Type B pancreatic cell (in vitro differentiated cells): ENCODE measurements at regions not wholly inside any gene's neighbourhood (a gene's known extent, or its start where the extent isn't known, plus 50 kb on each side); places are given as distances from the start of the nearest gene placed in this dataset.

Experiments used
- DNase-seq: peaks from one replicate; pipeline ENCODE4 v3.0.0; 2021; ENCODE audit warnings: mixed read lengths; ENCODE audit not compliant: unreplicated experiment; ENCODE audit errors: extremely low spot score
- H3K27ac Mint-ChIP-seq: 2 replicates; pipeline ENCODE4 v1.8.0; 2021; ENCODE audit warnings: mild to moderate bottlenecking, mixed read lengths
- H3K27me3 Mint-ChIP-seq: 2 replicates; pipeline ENCODE4 v1.8.0; 2021; ENCODE audit warnings: mixed read lengths
- H3K36me3 Mint-ChIP-seq: 2 replicates; pipeline ENCODE4 v1.8.0; 2021; ENCODE audit warnings: mixed read lengths
- H3K4me1 Mint-ChIP-seq: one replicate; pipeline ENCODE4 v1.8.0; 2021; ENCODE audit warnings: mixed read lengths; ENCODE audit not compliant: unreplicated experiment
- H3K4me3 Mint-ChIP-seq: 2 replicates; pipeline ENCODE4 v1.8.0; 2021; ENCODE audit warnings: mild to moderate bottlenecking, mixed read lengths
- H3K9me3 Mint-ChIP-seq: 2 replicates; pipeline ENCODE4 v1.8.0; 2021; ENCODE audit warnings: mixed read lengths
- CTCF ChIP-seq: fragments of 200-600 bp; sonication (generic); conservative IDR thresholded peaks from 2 replicates; pipeline ENCODE4 v1.5.0; 2021; ENCODE audit warnings: antibody characterized with exemption, mild to moderate bottlenecking

GRCh38 chr1:217009376-217009775 lies 286.1 kb upstream of the ESRRG start:
- Mint-ChIP-seq H3K27ac (no peak overlapping the region), H3K27me3 (no peaks in the 10 kb centered on the region), H3K9me3 (no peaks in the 10 kb centered on the region), H3K4me3 (no peak overlapping the region), H3K4me1 (no peaks in the 10 kb centered on the region), H3K36me3 (no peaks in the 10 kb centered on the region)
- no peak for DNase-seq
- TF ChIP-seq CTCF, result no peak

GRCh38 chr1:217004776-217005436 lies 281.7 kb upstream of the ESRRG start:
- no peak for DNase-seq
- H3K9me3 Mint-ChIP-seq, result no peaks in the 10 kb centered on the region
- no peak overlapping the region for H3K4me3 Mint-ChIP-seq
- peaks cover 5% of the 10 kb centered on the region for H3K27me3 Mint-ChIP-seq
- H3K4me1 Mint-ChIP-seq, result no peaks in the 10 kb centered on the region
- no peak overlapping the region for H3K27ac Mint-ChIP-seq
- no peaks in the 10 kb centered on the region for H3K36me3 Mint-ChIP-seq
- no peak for TF ChIP-seq CTCF

- no peak for DNase-seq
- Mint-ChIP-seq H3K27ac (no peak overlapping the region), H3K9me3 (no peaks in the 10 kb centered on the region), H3K27me3 (peaks cover 5% of the 10 kb centered on the region), H3K4me3 (no peak overlapping the region), H3K36me3 (no peaks in the 10 kb centered on the region), H3K4me1 (no peaks in the 10 kb centered on the region)
- TF ChIP-seq CTCF, result no peak
Measured at GRCh38 chr1:217003355-217003754, 280.1 kb upstream of the ESRRG start.

GRCh38 chr1:216997831-216998230 lies 274.6 kb upstream of the ESRRG start:
- no peaks in the 10 kb centered on the region for H3K9me3 Mint-ChIP-seq
- no peaks in the 10 kb centered on the region for H3K36me3 Mint-ChIP-seq
- H3K27ac Mint-ChIP-seq, result no peak overlapping the region
- H3K27me3 Mint-ChIP-seq, result peaks cover 5% of the 10 kb centered on the region
- no peak for DNase-seq
- peaks cover 5% of the 10 kb centered on the region for H3K4me1 Mint-ChIP-seq
- no peak overlapping the region for H3K4me3 Mint-ChIP-seq
- TF ChIP-seq CTCF, result no peak

- H3K4me1 Mint-ChIP-seq, result peaks cover 5% of the 10 kb centered on the region
- no peaks in the 10 kb centered on the region for H3K9me3 Mint-ChIP-seq
- no peak for DNase-seq
- H3K27me3 Mint-ChIP-seq, result peaks cover 8% of the 10 kb centered on the region
- no peak overlapping the region for H3K27ac Mint-ChIP-seq
- no peak overlapping the region for H3K4me3 Mint-ChIP-seq
- no peak for TF ChIP-seq CTCF
- no peaks in the 10 kb centered on the region for H3K36me3 Mint-ChIP-seq
Measured at GRCh38 chr1:216997069-216997468, 273.8 kb upstream of the ESRRG start.

- Mint-ChIP-seq H3K4me1 (no peaks in the 10 kb centered on the region), H3K27me3 (peaks cover 7% of the 10 kb centered on the region), H3K36me3 (no peaks in the 10 kb centered on the region), H3K9me3 (no peaks in the 10 kb centered on the region), H3K4me3 (no peak overlapping the region), H3K27ac (no peak overlapping the region)
- TF ChIP-seq CTCF, result no peak
- DNase-seq, result no peak
Measured at GRCh38 chr1:216984536-216984935, 261.3 kb upstream of the ESRRG start.
